HL-60 (cell line): ENCODE measurements at regions not wholly inside any gene's neighbourhood (a gene's known extent, or its start where the extent isn't known, plus 50 kb on each side); places are given as distances from the start of the nearest gene placed in this dataset.

Experiments used
- DNase-seq, 2 experiments: peaks; one replicate each; pipeline ENCODE4 v3.0.0-alpha.2; 2010 to 2020; ENCODE audit warnings: low read depth in 1 of 2, low spot score in 1 of 2
- H3K27ac ChIP-seq: fragments of 250-450 bp; sonication (Bioruptor Pico); replicated peaks from 2 replicates; pipeline ENCODE4 v1.5.1; 2020; ENCODE audit warnings: mild to moderate bottlenecking, moderate library complexity
- H3K27me3 ChIP-seq: fragments of 250-450 bp; sonication (Bioruptor Pico); 2 replicates; pipeline ENCODE4 v1.5.1; 2021; ENCODE audit warnings: mild to moderate bottlenecking, moderate library complexity; ENCODE audit not compliant: insufficient read depth, poor library complexity, severe bottlenecking
- H3K4me3 ChIP-seq: replicated peaks from 2 replicates; pipeline ENCODE4 v1.5.1; 2011; ENCODE audit warnings: mild to moderate bottlenecking, control low read depth, low read length; ENCODE audit not compliant: insufficient read depth
- CTCF ChIP-seq: IDR thresholded peaks from one replicate; pipeline ENCODE4 v1.5.1; 2011; ENCODE audit warnings: low read length, control low read depth, inconsistent platforms; ENCODE audit not compliant: insufficient read depth
- GABPA ChIP-seq: IDR thresholded peaks from 2 replicates; pipeline ENCODE4 v1.6.1; 2012; ENCODE audit warnings: low read depth
- POLR2AphosphoS5 ChIP-seq: IDR thresholded peaks from 2 replicates; pipeline ENCODE4 v1.6.1; 2012; ENCODE audit warnings: low read depth
- SPI1 ChIP-seq: IDR thresholded peaks from 2 replicates; pipeline ENCODE4 v1.6.1; 2012; ENCODE audit warnings: low read depth, mild to moderate bottlenecking, borderline replicate concordance
- TF ChIP-seq, protein P1 (sequence below): IDR thresholded peaks from 2 replicates; pipeline ENCODE4 v1.6.1; 2012; ENCODE audit warnings: low read depth; ENCODE audit not compliant: insufficient replicate concordance

DNA sequence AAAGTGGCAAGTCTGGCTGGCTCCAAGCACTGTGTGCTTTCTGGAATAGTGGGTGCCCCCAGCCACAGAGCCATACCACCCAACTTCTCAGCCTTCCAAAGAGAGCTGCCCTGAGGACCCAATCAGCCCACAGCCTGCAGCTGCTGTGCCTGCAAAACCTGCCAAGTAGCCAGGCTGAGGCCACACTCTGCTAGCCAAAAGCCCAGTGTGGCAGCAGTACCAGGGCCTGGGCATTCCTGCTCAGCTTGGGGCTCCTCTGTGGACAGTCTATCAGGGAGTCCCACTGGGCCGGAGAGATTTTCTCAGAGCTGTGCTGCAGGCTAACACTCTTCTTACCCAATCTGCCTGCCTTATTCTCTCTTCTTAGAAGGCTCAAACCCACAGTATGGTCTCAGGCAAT, 136.5 kb downstream of the TPRA1 start:
- Histone ChIP-seq H3K27me3 (peaks cover 44% of the 10 kb centered on the region), H3K27ac (no peak overlapping the region), H3K4me3 (no peak overlapping the region)
- no peak for TF ChIP-seq SPI1
- no peak for TF ChIP-seq GABPA
- no peak for TF ChIP-seq POLR2AphosphoS5
- no peak for TF ChIP-seq CTCF
- no peak for DNase-seq

GRCh38 chr3:127452321-127452821, 138.2 kb downstream of the TPRA1 start:
- no peak for TF ChIP-seq CTCF
- no peak for TF ChIP-seq POLR2AphosphoS5
- TF ChIP-seq SPI1: no peak
- TF ChIP-seq, protein P1, sequence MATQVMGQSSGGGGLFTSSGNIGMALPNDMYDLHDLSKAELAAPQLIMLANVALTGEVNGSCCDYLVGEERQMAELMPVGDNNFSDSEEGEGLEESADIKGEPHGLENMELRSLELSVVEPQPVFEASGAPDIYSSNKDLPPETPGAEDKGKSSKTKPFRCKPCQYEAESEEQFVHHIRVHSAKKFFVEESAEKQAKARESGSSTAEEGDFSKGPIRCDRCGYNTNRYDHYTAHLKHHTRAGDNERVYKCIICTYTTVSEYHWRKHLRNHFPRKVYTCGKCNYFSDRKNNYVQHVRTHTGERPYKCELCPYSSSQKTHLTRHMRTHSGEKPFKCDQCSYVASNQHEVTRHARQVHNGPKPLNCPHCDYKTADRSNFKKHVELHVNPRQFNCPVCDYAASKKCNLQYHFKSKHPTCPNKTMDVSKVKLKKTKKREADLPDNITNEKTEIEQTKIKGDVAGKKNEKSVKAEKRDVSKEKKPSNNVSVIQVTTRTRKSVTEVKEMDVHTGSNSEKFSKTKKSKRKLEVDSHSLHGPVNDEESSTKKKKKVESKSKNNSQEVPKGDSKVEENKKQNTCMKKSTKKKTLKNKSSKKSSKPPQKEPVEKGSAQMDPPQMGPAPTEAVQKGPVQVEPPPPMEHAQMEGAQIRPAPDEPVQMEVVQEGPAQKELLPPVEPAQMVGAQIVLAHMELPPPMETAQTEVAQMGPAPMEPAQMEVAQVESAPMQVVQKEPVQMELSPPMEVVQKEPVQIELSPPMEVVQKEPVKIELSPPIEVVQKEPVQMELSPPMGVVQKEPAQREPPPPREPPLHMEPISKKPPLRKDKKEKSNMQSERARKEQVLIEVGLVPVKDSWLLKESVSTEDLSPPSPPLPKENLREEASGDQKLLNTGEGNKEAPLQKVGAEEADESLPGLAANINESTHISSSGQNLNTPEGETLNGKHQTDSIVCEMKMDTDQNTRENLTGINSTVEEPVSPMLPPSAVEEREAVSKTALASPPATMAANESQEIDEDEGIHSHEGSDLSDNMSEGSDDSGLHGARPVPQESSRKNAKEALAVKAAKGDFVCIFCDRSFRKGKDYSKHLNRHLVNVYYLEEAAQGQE: no peak
- no peak for TF ChIP-seq GABPA
- H3K4me3 ChIP-seq: no peak overlapping the region
- no peak for DNase-seq
- H3K27me3 ChIP-seq: peaks cover 29% of the 10 kb centered on the region
- no peak overlapping the region for H3K27ac ChIP-seq

GRCh38 chr3:127451321-127451720, 139.2 kb downstream of the TPRA1 start:
- peaks cover 18% of the 10 kb centered on the region for H3K27me3 ChIP-seq
- TF ChIP-seq GABPA (no peak), CTCF (no peak), POLR2AphosphoS5 (no peak), SPI1 (no peak)
- TF ChIP-seq, protein P1: no peak
- no peak overlapping the region for H3K4me3 ChIP-seq
- no peak for DNase-seq
- H3K27ac ChIP-seq: no peak overlapping the region

DNA sequence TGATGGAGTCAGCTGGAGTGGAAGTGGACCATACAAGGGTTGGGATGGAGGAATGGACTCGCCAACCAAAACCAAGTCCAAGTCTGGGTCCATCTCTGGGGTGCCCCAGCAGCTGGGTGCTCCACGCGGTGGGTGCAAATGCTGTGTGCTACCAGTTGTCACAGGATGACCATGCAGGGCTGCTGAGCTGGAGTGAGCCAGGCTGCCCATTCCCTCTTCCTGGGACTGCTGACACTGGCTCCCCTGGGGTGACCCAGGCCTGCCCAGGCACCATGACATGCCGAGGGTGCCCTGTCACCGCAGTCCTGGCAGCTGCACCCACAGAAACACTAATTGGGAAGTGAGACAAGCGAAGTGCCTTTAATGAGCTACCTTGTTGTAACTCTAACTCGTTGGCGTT, 140.2 kb downstream of the TPRA1 start:
- peaks cover 12% of the 10 kb centered on the region for H3K27me3 ChIP-seq
- no peak for DNase-seq
- TF ChIP-seq CTCF (no peak), POLR2AphosphoS5 (no peak)
- H3K27ac ChIP-seq: no peak overlapping the region
- no peak overlapping the region for H3K4me3 ChIP-seq
